Right cardiac atrium (tissue), 5 donors: ENCODE measurements at regions not wholly inside any gene's neighbourhood (a gene's known extent, or its start where the extent isn't known, plus 50 kb on each side); places are given as distances from the start of the nearest gene placed in this dataset.
A peak's percentile ranks its signal among the peaks of the same experiment; 100 is the strongest.

Experiments used
- ATAC-seq, 2 donors: fragments of 200-7000 bp; cut with Tn5 transposase; one replicate each; pipeline versions ENCODE4 v1.8.0 to v1.9.1; 2020; ENCODE audit warnings: moderate library complexity in 2 of 2, mild to moderate bottlenecking in 1 of 2
- DNase-seq, 3 donors: peaks; one replicate each; pipeline ENCODE4 v3.0.0-alpha.2; 2020
- H3K27ac ChIP-seq: one replicate; pipeline ENCODE4 v1.5.1; 2013; ENCODE audit warnings: mild to moderate bottlenecking, low read length, control low read depth, moderate library complexity
- H3K27me3 ChIP-seq: one replicate; pipeline ENCODE4 v1.6.1; 2013; ENCODE audit not compliant: control insufficient read depth, insufficient read depth
- H3K4me1 ChIP-seq: one replicate; pipeline ENCODE4 v1.6.1; 2013; ENCODE audit warnings: low read length; ENCODE audit not compliant: control insufficient read depth, insufficient read depth
- H3K4me3 ChIP-seq: one replicate; pipeline ENCODE4 v1.5.1; 2013; ENCODE audit warnings: low read length, control low read depth
- H3K9me3 ChIP-seq: one replicate; pipeline ENCODE4 v1.6.1; 2013; ENCODE audit warnings: low read length; ENCODE audit not compliant: control insufficient read depth
- WGBS: extraction: QIAGEN DNeasy Blood & Tissue Kit; methylation state at CpG from one replicate; pipeline ENCODE4 v1.1.7; 2013; 5-methylcytosine and 5-hydroxymethylcytosine counted together
- intact Hi-C, 4 donors: fragments of 100-400 bp; cut with DNase I; formaldehyde crosslinking; loops; one replicate each; pipeline versions ENCODE4 v1.11.0 to v1.14.0; 2022 to 2023
- donor health status: healthy with polysubstance abuse.
- donor health status: DM: no; HTN: yes; CAD: no.
- donor health status: DM: no; HTN: no; CAD: no.
- donor health status: DM: no; HTN: yes; CAD: no; lungs with severe emphysema.
- donor health status: DM: yes; HTN: yes; CAD: no.

- ATAC-seq (no peak), DNase-seq (no peak)
- WGBS = 66% methylated on average over 1 of the region's 1 CpG
- intact Hi-C loops = loop anchor here in 1 of 4 donors (10.0 kb wide), 1 partner anchor 120 kb away; no protein-coding TSS in a partner anchor
- no peaks in the 10 kb centered on the region for H3K4me1 ChIP-seq
- no peak overlapping the region for H3K4me3 ChIP-seq
- H3K27me3 ChIP-seq = no peaks in the 10 kb centered on the region
- H3K27ac ChIP-seq = no peak overlapping the region
- H3K9me3 ChIP-seq = no peaks in the 10 kb centered on the region
Measured at GRCh38 chr11:103584720-103585119, 451.7 kb upstream of the DDI1 start.

GRCh38 chr11:103585401-103585800, 451.0 kb upstream of the DDI1 start:
- no peak for ATAC-seq
- intact Hi-C loops = loop anchor here in 1 of 4 donors (10.0 kb wide), 1 partner anchor 121 kb away; no protein-coding TSS in a partner anchor
- no peak overlapping the region for H3K27ac ChIP-seq

GRCh38 chr11:103585911-103586310, 450.5 kb upstream of the DDI1 start:
- no peak overlapping the region for H3K27ac ChIP-seq
- H3K27me3 ChIP-seq = no peaks in the 10 kb centered on the region
- no peaks in the 10 kb centered on the region for H3K4me1 ChIP-seq
- no peak overlapping the region for H3K4me3 ChIP-seq
- DNase-seq = no peak
- ATAC-seq = no peak
- intact Hi-C loops = loop anchor here in 1 of 4 donors (10.0 kb wide), 1 partner anchor 121 kb away; no protein-coding TSS in a partner anchor
- 69% methylated on average over 5 of the region's 5 CpGs for WGBS
- H3K9me3 ChIP-seq = no peaks in the 10 kb centered on the region

More at GRCh38 chr11:103585401-103585800, 451.0 kb upstream of the DDI1 start:
- WGBS = 67% methylated on average over 2 of the region's 2 CpGs
- DNase-seq = no peak
- Histone ChIP-seq H3K27me3 (no peaks in the 10 kb centered on the region), H3K4me3 (no peak overlapping the region), H3K9me3 (no peaks in the 10 kb centered on the region), H3K4me1 (no peaks in the 10 kb centered on the region)

- Histone ChIP-seq H3K4me1 (no peaks in the 10 kb centered on the region), H3K27me3 (no peaks in the 10 kb centered on the region), H3K9me3 (no peaks in the 10 kb centered on the region), H3K27ac (no peak overlapping the region), H3K4me3 (no peak overlapping the region)
- WGBS = 67% methylated on average over 1 of the region's 1 CpG
- no peak for ATAC-seq
- intact Hi-C loops = loop anchor here in 1 of 4 donors (10.0 kb wide), 1 partner anchor 122 kb away; no protein-coding TSS in a partner anchor
- no peak for DNase-seq
Measured at GRCh38 chr11:103586756-103587155, 449.7 kb upstream of the DDI1 start.

- no peak for DNase-seq
- Histone ChIP-seq H3K27me3 (no peaks in the 10 kb centered on the region), H3K9me3 (no peaks in the 10 kb centered on the region), H3K4me1 (no peaks in the 10 kb centered on the region), H3K27ac (no peak overlapping the region), H3K4me3 (no peak overlapping the region)
- intact Hi-C loops = loop anchor here in 1 of 4 donors (10.0 kb wide), 1 partner anchor 123 kb away; no protein-coding TSS in a partner anchor
- ATAC-seq = no peak
- 54% methylated on average over 4 of the region's 4 CpGs for WGBS
Measured at GRCh38 chr11:103587901-103588788, 448.3 kb upstream of the DDI1 start.

- Histone ChIP-seq H3K4me3 (no peak overlapping the region), H3K27ac (no peak overlapping the region), H3K27me3 (no peaks in the 10 kb centered on the region), H3K9me3 (no peaks in the 10 kb centered on the region), H3K4me1 (no peaks in the 10 kb centered on the region)
- 74% methylated on average over 3 of the region's 3 CpGs for WGBS
- DNase-seq (no peak), ATAC-seq (no peak)
- intact Hi-C loops = loop anchor here in 1 of 4 donors (10.0 kb wide), 1 partner anchor 267 kb away; no protein-coding TSS in a partner anchor
Measured at GRCh38 chr11:103591554-103591953, 444.9 kb upstream of the DDI1 start.

GRCh38 chr11:103594283-103594682, 442.2 kb upstream of the DDI1 start:
- Histone ChIP-seq H3K4me1 (no peaks in the 10 kb centered on the region), H3K27me3 (no peaks in the 10 kb centered on the region), H3K4me3 (no peak overlapping the region), H3K27ac (no peak overlapping the region), H3K9me3 (no peaks in the 10 kb centered on the region)
- intact Hi-C loops = loop anchor here in 1 of 4 donors (10.0 kb wide), 1 partner anchor 269 kb away; no protein-coding TSS in a partner anchor
- no peak for DNase-seq
- ATAC-seq = no peak

- intact Hi-C loops = loop anchor here in 2 of 4 donors (5.0 to 10.0 kb wide), 2 partner anchors 272 to 394 kb away; no protein-coding TSS in a partner anchor
Measured at GRCh38 chr11:103596315-103596714, 440.1 kb upstream of the DDI1 start.

GRCh38 chr11:103601225-103601846, 435.1 kb upstream of the DDI1 start:
- 66% methylated on average over 3 of the region's 3 CpGs for WGBS

More at GRCh38 chr11:103596315-103596714, 440.1 kb upstream of the DDI1 start:
- H3K4me3 ChIP-seq = no peak overlapping the region
- no peak overlapping the region for H3K27ac ChIP-seq
- no peaks in the 10 kb centered on the region for H3K27me3 ChIP-seq
- ATAC-seq (no peak), DNase-seq (no peak)
- 90% methylated on average over 3 of the region's 3 CpGs for WGBS
- H3K4me1 ChIP-seq = no peaks in the 10 kb centered on the region
- H3K9me3 ChIP-seq = no peaks in the 10 kb centered on the region

GRCh38 chr11:103602840-103603239, 433.6 kb upstream of the DDI1 start:
- H3K27ac ChIP-seq = no peak overlapping the region
- H3K4me1 ChIP-seq = no peaks in the 10 kb centered on the region
- H3K4me3 ChIP-seq = no peak overlapping the region
- no peak for ATAC-seq
- no peak for DNase-seq
- intact Hi-C loops = loop anchor here in 1 of 4 donors (5.0 kb wide), 1 partner anchor 276 kb away; no protein-coding TSS in a partner anchor
- no peaks in the 10 kb centered on the region for H3K27me3 ChIP-seq
- H3K9me3 ChIP-seq = no peaks in the 10 kb centered on the region

More at GRCh38 chr11:103601225-103601846, 435.1 kb upstream of the DDI1 start:
- no peaks in the 10 kb centered on the region for H3K4me1 ChIP-seq
- H3K4me3 ChIP-seq = no peak overlapping the region
- DNase-seq (peak in 2 of 3 donors; percentile 22 to 39), ATAC-seq (peak; percentile 76 to 81)
- no peak overlapping the region for H3K27ac ChIP-seq
- no peaks in the 10 kb centered on the region for H3K9me3 ChIP-seq
- intact Hi-C loops = loop anchor here in 1 of 4 donors (5.0 kb wide), 1 partner anchor 274 kb away; no protein-coding TSS in a partner anchor
- H3K27me3 ChIP-seq = no peaks in the 10 kb centered on the region

GRCh38 chr11:103604310-103604709, 432.1 kb upstream of the DDI1 start:
- ATAC-seq = no peak
- Histone ChIP-seq H3K27me3 (no peaks in the 10 kb centered on the region), H3K4me1 (no peaks in the 10 kb centered on the region), H3K27ac (no peak overlapping the region), H3K4me3 (no peak overlapping the region), H3K9me3 (no peaks in the 10 kb centered on the region)
- WGBS = 82% methylated on average over 2 of the region's 2 CpGs
- no peak for DNase-seq
- intact Hi-C loops = loop anchor here in 1 of 4 donors (5.0 kb wide), 1 partner anchor 277 kb away; no protein-coding TSS in a partner anchor
